Amygdala (tissue), 56 donors: ENCODE measurements at regions not wholly inside any gene's neighbourhood (a gene's known extent, or its start where the extent isn't known, plus 50 kb on each side); places are given as distances from the start of the nearest gene placed in this dataset.

Experiments
- DNase-seq, 56 donors: peaks; one replicate each; lab custom pipeline; 2025; lab: John Stamatoyannopoulos, UW

DNA sequence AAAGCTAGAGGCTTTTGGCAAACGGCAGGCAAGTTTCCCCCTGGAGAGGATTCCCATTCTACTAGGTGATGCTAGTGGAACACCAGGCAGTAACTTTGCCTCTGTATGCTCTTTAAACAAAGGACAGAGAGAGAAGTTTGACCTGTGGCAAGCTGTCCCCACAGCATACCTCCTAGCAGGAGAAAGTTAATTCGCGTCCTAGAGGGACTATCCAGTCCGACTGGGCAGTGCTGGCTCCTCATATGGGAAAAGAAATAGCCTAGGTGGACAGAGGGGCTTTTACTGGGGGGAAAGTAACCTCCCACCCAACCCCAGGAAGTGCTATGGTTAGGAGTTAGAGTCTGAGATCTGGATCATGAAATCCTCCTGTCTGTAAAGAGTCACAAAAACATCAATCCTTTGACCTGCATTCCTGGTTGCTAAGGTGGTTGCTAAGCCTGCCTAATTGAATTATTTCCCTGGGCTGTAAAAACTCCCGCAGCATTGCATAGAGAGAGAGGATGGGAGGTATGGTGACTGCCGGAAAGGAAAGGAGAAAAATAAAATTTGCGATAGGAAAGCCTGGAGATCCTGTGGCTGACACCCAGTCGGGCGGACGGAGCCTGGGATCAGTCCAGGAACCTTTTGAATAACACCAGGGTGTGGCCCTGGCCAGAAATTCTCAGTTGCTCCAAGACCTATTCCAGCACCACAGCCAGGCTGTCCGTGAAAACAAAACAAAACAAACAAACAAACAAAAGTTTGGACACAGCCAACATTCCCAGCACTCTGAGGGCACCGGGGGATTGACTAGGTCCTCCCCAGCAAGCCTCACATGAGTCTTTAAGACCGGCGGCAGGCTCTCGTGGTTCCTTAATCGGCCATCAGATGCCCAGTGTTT is 67.7 kb upstream of the ATP11B start:
- DNase-seq, result peak in 1 of 56 donors; percentile 9

DNA sequence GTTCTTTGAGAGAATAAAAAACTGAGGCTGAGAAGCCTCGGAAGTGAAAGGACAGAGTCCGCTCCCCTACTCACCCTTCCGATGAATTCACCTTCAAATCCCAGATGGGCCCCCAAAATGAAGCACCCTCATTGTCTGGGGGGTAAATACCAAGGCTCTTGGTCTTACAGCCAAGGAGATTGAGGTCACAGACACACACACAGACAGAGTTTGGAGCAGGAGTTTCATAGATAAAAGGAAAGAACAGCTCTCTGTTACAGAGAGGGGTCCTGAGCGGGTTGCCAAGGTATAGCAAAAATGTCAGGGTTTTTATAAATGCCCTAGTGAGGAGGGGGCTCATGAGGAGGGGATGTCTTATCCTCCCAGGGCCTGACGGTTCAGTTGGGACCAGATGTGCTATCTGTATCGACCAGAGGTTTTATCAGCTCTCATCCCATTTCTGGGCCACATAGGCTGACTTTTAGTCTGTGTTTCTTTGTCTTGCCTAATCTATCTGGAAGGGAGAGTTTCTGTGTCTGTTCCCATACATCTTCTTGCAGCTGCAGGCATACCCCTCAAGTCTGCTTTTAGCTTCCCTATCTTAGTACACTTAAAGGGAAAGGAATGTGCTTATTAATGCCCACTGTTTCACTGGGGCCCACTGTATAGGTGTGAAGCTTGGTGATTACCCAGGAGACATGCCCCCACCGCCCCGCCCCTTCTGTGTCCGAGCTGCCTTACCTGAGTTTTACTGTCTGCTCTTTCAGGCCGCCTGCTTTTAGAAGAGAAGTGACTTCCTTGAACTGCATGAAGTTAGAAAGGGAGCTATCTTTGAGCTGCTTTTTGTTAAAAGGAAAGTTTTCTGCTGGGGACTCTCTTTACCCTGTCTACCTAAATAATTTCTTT is 66.8 kb upstream of the ATP11B start:
- no peak for DNase-seq

GRCh38 chr3:182728238-182728637 is 65.1 kb upstream of the ATP11B start:
- DNase-seq, result no peak

GRCh38 chr3:182729903-182730674 is 63.2 kb upstream of the ATP11B start:
- no peak for DNase-seq

GRCh38 chr3:182730675-182731042 is 62.6 kb upstream of the ATP11B start:
- DNase-seq, result no peak

DNA sequence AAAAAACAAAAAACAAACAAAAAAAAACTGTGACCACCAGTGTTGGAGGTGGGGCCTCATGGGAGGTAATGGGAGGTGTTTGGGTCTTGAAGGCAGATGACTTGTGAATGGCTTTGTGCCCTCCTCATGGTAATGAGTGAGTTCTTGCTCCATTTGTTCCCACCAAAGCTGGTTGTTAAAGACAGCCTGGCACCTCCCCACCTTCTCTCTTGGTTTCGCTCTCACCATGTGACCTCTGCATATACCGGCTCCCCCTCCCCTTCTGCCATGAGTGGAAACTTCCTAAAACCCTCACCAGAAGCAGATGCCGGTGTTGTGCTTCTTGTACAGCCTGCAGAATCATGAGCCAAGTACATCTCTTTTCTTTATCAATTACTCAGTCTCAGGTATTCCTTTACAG is 61.5 kb upstream of the ATP11B start:
- no peak for DNase-seq

DNA sequence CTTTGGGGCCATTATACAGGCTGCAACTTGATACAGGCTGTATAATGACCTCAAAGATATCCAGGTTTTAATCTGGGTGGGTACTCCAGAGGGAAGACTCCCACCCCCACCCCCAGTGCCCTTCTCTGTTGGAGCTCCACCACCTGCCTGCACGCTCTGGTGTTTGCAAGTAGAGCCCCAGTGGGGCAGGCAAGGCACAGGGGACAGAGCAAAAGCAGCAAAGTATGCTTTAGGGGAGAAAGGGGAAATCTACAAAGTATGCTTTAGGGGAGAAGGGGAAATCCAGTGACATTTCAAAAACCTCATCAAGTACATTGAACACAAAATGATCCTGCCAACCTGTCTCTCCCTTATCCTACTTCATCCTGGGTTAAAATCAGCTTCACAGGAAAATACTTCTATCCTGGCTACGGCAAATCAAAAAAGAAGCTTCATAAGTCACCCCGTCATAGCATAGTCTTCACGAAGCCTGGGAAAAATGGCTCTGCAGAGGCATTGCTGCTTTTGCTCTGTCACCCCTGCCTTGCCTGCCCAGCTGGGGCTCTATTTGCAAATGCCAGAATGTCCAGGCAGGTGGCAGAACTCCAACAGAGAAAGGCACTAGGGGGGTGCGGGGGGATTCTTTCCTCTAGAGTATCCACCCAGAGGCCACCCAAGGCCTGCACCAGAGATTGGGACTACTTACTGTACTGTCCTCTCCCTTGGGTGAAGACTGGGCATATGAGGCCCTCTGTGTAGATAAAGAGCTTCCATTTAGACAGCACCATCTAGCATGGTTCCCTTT is 60.9 kb upstream of the ATP11B start:
- no peak for DNase-seq

DNA sequence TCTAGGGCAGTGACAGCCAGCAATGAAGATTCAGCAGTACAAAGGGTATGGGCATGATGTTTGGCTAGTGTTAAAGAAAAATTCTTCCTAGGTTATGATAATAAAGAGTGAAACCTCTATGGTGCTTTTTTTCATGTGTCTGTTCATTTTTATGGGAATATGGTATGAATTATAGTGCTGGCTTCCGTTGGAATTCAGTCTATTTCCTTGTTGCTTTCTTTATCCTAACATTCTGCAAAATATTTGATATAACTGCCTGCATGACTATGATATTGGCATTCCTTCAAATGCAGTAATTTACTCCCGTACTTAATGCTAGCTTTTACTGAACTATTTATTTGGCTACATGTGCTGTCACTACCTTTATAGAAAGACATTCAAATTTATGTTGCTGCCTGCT is 57.6 kb upstream of the ATP11B start:
- DNase-seq, result no peak

DNA sequence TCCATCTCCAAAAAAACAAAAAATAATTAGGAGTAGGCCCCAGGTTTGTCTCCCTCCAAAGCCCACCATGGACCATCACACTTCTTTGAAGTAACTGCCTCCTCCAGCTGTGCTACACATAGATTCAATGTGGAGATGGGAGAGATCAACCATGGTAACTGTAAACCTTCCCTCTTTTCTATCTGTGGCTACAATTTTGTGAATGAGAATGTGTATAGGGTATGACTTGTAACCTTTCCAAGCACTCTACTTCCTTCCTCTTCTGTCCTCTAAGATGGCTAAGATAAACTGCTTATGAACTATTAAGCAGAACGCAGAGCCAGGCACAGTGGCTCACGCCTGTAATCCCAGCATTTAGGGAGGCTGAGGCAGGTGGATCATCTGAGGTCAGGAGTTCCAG is 55.5 kb upstream of the ATP11B start:
- no peak for DNase-seq

DNA sequence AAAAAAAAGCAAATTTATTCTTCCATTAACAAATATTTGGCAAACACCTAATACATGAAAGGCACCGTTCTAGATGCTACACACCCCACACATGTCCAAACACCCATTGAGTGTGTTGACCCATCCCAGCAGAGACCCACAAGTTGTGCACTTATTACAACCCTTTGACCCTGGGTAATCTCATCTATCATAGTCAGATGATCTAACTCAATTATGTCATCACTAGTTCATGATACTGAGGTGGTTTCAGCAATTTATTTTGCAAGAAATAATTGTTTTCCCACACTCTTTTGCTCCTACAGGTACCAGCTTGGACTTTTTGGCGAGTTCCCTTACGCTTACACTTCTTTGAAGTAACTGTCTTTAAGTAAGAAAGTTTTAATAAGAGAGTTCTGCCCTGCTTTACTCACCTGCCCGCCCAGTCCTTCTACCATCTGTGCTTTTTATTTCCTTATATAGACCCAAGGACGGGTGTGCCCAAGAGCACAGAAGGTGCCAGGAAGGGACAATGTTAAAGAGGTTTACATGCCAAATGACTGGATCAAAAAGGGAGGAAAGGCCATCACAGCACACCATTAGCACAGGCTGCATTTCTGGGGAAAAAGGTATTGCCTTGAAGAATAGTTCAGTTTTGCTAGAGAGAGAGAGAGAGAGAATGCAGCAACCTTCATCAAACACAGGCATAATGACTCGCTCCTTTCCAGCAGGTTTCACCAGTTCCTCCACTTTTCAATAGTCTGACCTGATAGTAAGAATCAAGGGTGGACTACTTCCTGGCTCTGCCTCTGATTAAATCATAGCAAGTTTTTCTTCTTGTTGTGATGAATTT is 54.5 kb upstream of the ATP11B start:
- no peak for DNase-seq

DNA sequence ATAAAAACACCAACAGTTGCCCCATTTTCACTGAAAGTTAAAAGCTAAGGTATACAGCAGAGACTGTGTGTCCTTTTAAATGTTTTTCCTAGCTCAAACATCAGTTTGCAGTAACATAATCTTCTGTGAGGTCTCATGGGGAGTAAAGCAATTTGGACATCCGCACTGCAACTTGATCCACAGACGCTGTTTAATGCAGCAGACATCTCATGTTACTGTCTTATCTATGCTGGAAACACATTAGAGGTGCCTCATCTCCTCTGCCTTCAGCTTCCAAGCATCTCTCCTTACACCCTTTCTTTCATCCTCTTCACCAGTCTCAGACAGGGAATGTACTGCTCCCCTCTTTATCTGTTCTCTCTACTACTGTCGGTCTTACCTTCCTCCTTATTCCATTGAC is 53.7 kb upstream of the ATP11B start:
- DNase-seq, result no peak

- DNase-seq, result no peak
These were observed 52.6 kb upstream of the ATP11B start for GRCh38 chr3:182740710-182741109.

DNA sequence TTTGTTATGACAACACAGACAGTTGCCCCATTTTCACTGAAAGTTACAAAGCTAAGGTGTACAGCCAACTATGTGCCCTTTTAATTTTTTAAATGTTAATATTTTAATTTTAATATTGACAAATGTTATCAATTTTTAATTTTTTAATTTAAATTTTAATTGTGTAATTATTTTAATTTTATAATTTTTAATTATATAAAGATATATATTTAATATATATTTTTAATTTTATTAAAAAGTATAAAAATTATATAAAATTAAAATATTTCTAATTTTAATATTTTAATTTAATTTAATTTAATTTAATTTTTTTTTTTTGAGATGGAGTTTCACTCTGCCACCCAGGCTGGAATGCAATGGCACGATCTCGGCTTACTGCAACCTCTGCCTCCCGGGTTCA is 52.1 kb upstream of the ATP11B start:
- no peak for DNase-seq
